OCI-LY3 (cell line): ENCODE measurements at regions not wholly inside any gene's neighbourhood (a gene's known extent, or its start where the extent isn't known, plus 50 kb on each side); places are given as distances from the start of the nearest gene placed in this dataset.

Source experiments
- H2AFZ ChIP-seq: fragments of 200-600, 300-600 bp; shearing (Covaris generic); 2 replicates; pipeline ENCODE4 v1.6.0; 2014; ENCODE audit warnings: antibody characterized with exemption, low read depth, low read length
- H3K27ac ChIP-seq: fragments of 200-600, 300-600 bp; sonication (generic); 2 replicates; pipeline ENCODE4 v1.5.1; 2014; ENCODE audit warnings: mild to moderate bottlenecking, low read length, moderate library complexity, mixed read lengths
- H3K27me3 ChIP-seq: fragments of 200-600, 300-600 bp; sonication (generic); 2 replicates; pipeline ENCODE4 v1.6.1; 2014; ENCODE audit warnings: low read depth, low read length, mixed read lengths
- H3K36me3 ChIP-seq: fragments of 200-600, 300-600 bp; sonication (generic); replicated peaks from 2 replicates; pipeline ENCODE3; 2014; ENCODE audit warnings: low read depth, low read length, mixed read lengths
- H3K4me1 ChIP-seq: fragments of 300-600, 200-600 bp; sonication (generic); 2 replicates; pipeline ENCODE4 v1.6.1; 2014; ENCODE audit warnings: low read length, mixed read lengths
- H3K4me2 ChIP-seq: fragments of 200-600, 300-600 bp; sonication (generic); 2 replicates; pipeline ENCODE4 v1.6.1; 2014; ENCODE audit warnings: low read length, mixed read lengths
- H3K4me3 ChIP-seq: fragments of 300-600, 200-600 bp; sonication (generic); 2 replicates; pipeline ENCODE4 v1.5.1; 2014; ENCODE audit warnings: antibody characterized with exemption, mild to moderate bottlenecking, low read length, moderate library complexity
- H3K79me2 ChIP-seq: fragments of 300-600, 200-600 bp; shearing (Covaris generic); 2 replicates; pipeline ENCODE4 v1.6.1; 2014; ENCODE audit warnings: mild to moderate bottlenecking, low read length, mixed read lengths
- H3K9ac ChIP-seq: fragments of 300-600, 200-600 bp; shearing (Covaris generic); 2 replicates; pipeline ENCODE4 v1.6.0; 2014; ENCODE audit warnings: mild to moderate bottlenecking, low read length, moderate library complexity
- H3K9me3 ChIP-seq: fragments of 200-600, 300-600 bp; shearing (Covaris generic); 2 replicates; pipeline ENCODE4 v1.6.1; 2014; ENCODE audit warnings: low read length, mixed read lengths; ENCODE audit not compliant: insufficient read depth
- H4K20me1 ChIP-seq: fragments of 200-600, 300-600 bp; sonication (generic); 2 replicates; pipeline ENCODE4 v1.6.1; 2016; ENCODE audit warnings: low read length, mixed read lengths; ENCODE audit not compliant: insufficient read depth
- CTCF ChIP-seq: fragments of 200-600, 300-600 bp; sonication (generic); IDR thresholded peaks from 2 replicates; pipeline ENCODE4 v1.5.1; 2014; ENCODE audit warnings: antibody characterized with exemption, low read length, low read depth
- EZH2phosphoT487 ChIP-seq: fragments of 200-600 bp; shearing (Covaris generic); IDR thresholded peaks from 2 replicates; pipeline ENCODE4 v1.6.1; 2018; ENCODE audit warnings: antibody characterized with exemption, mixed run types, low read depth

- Histone ChIP-seq H3K4me2 (no peak overlapping the region), H2AFZ (no peak overlapping the region), H3K27me3 (no peaks in the 10 kb centered on the region), H3K36me3 (no peaks in the 10 kb centered on the region), H3K4me3 (no peak overlapping the region), H3K27ac (no peak overlapping the region), H4K20me1 (no peaks in the 10 kb centered on the region), H3K9ac (no peak overlapping the region), H3K79me2 (no peaks in the 10 kb centered on the region), H3K9me3 (no peaks in the 10 kb centered on the region), H3K4me1 (no peaks in the 10 kb centered on the region)
- no peak for TF ChIP-seq CTCF
- TF ChIP-seq EZH2phosphoT487, result no peak
Measured at GRCh38 chr1:194919146-194919545, 1689.1 kb downstream of the KCNT2 start.

- Histone ChIP-seq H3K27ac (no peak overlapping the region), H3K9me3 (no peaks in the 10 kb centered on the region), H2AFZ (no peak overlapping the region), H3K27me3 (no peaks in the 10 kb centered on the region), H4K20me1 (no peaks in the 10 kb centered on the region), H3K79me2 (no peaks in the 10 kb centered on the region), H3K9ac (no peak overlapping the region), H3K36me3 (no peaks in the 10 kb centered on the region), H3K4me3 (no peak overlapping the region), H3K4me1 (no peaks in the 10 kb centered on the region), H3K4me2 (no peak overlapping the region)
- TF ChIP-seq CTCF (no peak), EZH2phosphoT487 (no peak)
Measured at GRCh38 chr1:194917769-194918168, 1690.5 kb downstream of the KCNT2 start.

- Histone ChIP-seq H3K79me2 (no peaks in the 10 kb centered on the region), H4K20me1 (no peaks in the 10 kb centered on the region), H3K4me2 (no peak overlapping the region), H3K27ac (no peak overlapping the region), H3K9me3 (no peaks in the 10 kb centered on the region), H2AFZ (no peak overlapping the region), H3K4me3 (no peak overlapping the region), H3K9ac (no peak overlapping the region), H3K36me3 (no peaks in the 10 kb centered on the region), H3K4me1 (no peaks in the 10 kb centered on the region), H3K27me3 (no peaks in the 10 kb centered on the region)
- TF ChIP-seq EZH2phosphoT487 (no peak), CTCF (no peak)
Measured at GRCh38 chr1:194908643-194909042, 1699.6 kb downstream of the KCNT2 start.

- TF ChIP-seq EZH2phosphoT487, result no peak
- no peak for TF ChIP-seq CTCF
- H3K36me3 ChIP-seq, result no peaks in the 10 kb centered on the region
- H3K79me2 ChIP-seq, result no peaks in the 10 kb centered on the region
- H3K9ac ChIP-seq, result no peak overlapping the region
- H3K9me3 ChIP-seq, result no peaks in the 10 kb centered on the region
- no peak overlapping the region for H3K4me3 ChIP-seq
- H2AFZ ChIP-seq, result no peak overlapping the region
- H4K20me1 ChIP-seq, result no peaks in the 10 kb centered on the region
- H3K4me1 ChIP-seq, result no peaks in the 10 kb centered on the region
- no peak overlapping the region for H3K27ac ChIP-seq
- no peaks in the 10 kb centered on the region for H3K27me3 ChIP-seq
- no peak overlapping the region for H3K4me2 ChIP-seq
Measured at GRCh38 chr1:194903524-194903923, 1704.7 kb downstream of the KCNT2 start.
